Umbilical cord (tissue), 1 donor: ENCODE measurements at regions not wholly inside any gene's neighbourhood (a gene's known extent, or its start where the extent isn't known, plus 50 kb on each side); places are given as distances from the start of the nearest gene placed in this dataset.
"Not testable (repeated sequence)": the region's sequence is repeated elsewhere in the genome, so short reads cannot be mapped to it uniquely, and the experiment has no call there.

ENCODE experiments used
- DNase-seq: peaks from one replicate; pipeline ENCODE4 v3.0.0-alpha.2; 2015; ENCODE audit warnings: low spot score

DNA sequence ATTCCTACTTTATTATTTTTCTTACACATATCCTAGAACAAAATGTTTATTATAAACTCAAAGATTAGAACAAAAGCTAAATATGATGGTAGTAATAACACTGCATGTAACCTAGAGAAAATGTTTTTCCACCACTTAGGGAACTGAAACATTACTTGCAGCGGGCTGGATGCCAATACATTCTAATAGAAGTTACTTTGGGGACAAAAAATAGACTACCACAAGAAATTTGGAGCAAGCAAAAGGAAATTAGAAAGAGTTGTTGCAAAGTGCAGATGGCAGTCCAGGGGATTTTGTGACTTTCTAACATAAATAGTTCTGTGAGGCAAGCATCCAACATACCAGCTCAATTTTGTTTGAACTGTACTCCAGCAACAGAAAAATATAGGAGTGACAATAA lies 255.3 kb upstream of the GRIN3A start:
- no peak for DNase-seq

DNA sequence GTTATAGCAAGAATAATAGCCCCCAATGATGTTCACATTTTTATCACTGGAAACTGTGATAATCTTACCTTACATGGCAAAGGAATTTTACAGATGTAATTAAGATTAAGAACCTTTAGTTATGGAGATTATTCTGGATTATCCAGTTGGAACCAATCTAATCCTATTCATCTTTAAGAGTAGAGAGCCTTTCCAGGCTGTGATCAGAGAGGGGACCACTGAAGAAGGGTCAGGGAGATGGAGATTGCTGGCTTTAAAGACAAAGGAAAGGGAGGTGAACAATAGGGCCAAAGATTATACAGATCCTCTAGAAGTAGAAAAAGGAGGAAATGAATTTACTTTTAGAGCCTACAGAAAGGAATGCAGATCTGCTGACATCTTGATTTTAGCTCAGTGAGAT lies 253.5 kb upstream of the GRIN3A start:
- DNase-seq, result no peak

DNA sequence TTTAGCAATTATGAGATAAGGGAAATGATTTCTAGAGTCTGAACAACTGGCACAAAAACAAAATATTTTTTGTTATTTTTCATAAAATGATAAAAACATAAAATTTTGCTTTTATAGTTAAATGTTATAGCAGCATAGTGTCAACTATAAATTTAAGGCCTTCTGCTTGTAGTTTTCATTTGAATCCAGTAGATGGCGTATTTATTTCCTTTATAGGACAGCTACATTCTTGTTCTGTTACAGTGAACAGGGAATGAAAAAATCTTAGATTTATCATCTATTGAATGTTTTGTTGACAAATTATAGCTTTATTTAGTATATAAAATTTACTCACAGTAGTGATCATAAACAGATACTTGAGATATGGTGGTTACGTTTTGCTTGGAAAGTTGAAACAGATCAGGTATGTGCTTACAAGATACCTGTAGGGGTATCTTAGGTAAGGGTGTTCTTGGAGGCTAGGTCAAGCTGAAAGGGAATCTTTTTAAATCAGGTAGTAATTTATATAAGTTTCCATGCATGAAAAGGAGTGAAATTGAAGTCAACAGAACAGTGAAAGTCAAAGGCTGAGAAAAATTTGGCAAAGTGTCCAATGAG lies 239.3 kb upstream of the GRIN3A start:
- DNase-seq, result peak; percentile 13

DNA sequence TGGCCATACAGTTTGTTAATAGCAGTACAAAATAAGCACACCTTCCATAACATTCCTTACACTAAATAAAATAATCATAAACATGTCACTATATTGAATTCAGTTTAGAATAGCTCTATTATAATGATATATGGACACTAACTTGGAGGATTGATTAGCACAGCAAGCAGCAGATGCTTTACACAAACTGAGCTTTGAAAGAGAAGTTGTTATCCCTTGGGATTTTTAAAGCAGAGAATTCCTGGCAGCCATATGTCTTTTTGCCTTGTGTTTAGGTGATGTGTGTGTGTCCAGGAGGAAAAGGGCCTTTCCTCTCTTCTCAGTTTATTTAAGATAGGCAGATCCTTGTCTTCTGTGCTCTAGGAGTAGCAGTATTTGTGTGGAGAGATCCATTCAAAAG lies 232.2 kb upstream of the GRIN3A start:
- no peak for DNase-seq

DNA sequence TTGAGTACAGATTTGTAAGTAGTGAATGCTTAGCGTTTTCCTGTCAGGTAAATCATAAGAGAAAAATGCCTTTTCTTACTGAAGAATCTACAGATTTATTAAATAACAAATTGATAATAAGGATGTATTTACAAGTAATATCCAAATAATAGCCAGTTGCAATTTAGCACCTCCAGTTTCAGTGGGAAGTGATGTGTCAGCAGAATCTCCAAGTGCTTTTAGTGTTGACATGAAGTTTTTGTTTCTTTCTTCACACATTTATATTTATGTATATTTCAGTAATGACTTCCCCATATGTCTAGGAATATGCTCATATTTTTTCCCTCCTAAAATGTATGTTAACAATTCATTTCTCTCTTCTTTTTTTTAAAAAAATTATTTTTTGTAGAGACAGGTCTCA lies 229.9 kb upstream of the GRIN3A start:
- no peak for DNase-seq

DNA sequence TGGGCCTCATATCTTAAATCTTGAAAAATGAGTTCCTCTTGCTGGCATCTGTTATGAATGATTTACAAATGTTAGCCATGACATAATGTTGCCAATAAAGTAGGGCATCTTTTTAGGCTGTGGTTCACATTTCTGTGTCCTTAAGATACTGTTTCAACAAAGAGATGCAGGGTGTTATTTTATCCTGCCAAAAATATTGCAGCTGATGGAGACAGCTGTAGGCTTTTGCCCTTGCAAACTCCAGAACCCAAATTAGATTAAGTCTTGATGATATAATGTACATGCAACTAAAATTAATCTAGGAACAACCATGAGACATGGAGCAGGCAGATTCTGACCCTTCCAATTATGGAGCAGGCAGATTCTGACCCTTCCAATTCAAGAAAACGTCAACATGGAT lies 228.2 kb upstream of the GRIN3A start:
- no peak for DNase-seq

DNA sequence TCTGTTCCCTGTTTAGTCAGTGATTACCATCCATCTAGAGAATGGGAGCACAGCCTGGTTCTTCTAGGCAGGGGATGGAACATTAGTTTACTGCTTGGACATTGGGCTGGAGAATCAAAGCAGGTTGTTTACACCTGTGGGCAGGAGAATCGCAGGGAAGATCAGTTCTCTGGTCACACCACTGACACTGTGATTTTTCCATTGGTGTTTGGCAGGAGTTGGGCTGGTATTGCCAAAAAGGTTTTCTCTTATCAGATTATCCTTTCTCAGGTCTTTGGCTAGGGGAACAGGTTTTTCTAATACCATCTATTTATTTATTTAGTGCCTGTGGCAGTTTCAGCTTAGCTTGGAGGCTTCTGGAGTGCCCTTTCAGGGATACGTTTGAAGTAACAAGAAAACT lies 219.3 kb upstream of the GRIN3A start:
- DNase-seq, result no peak

DNA sequence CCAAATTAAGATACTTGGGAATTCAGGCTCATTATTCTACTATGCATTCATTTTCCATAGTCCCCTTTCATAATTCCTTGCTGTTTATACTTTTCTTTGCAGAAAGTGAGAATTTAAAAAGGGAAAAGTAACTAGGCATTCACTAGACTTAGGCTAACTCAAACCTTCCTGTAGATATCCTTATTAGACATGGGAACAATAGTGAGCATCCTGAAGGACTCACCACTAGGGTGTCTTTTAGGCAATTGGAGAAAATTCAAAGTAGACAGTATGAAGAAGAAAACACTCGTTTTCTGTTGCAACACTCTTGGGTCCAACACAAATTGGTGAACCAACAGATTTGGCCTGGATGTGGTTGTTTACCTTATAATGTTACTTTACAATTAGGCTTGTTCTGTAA lies 213.2 kb upstream of the GRIN3A start:
- no peak for DNase-seq

DNA sequence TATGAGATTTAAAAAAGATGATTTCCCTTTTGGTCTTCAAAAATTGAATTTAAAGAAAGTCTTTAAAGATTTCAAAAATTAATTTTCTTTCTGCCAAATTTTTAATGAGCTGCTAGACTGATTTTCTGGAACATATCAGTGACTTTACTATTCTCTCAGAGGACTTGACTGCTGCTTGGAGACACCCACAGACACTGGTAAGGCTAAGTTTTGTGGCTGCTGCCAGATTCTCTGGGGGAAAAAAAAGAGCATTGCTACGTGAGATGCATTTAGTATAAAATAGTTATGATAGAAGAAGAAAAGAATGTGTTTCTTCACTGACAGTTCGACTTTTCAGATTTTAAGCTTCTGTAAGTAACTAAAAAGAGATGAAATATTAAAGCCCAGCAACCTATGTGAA lies 193.3 kb upstream of the GRIN3A start:
- peak; percentile 20 for DNase-seq

DNA sequence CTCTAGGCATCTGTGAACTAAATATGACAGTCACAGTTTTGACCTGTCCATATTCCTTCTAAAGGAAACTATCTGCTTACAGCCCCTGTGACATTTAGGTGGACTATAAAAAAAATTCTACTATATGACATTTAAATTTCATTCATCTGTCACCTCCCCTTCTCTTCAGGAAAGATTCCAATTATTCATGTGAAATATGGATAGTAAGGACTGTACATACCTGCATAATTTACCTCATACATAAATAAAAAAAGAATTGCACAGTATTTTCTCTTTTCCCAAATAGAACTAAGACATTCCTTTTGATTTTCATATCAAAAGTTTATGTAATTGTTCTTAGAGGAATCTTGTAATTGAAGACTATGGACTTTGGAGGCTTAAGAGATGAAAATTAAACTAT lies 192.3 kb upstream of the GRIN3A start:
- DNase-seq, result no peak

DNA sequence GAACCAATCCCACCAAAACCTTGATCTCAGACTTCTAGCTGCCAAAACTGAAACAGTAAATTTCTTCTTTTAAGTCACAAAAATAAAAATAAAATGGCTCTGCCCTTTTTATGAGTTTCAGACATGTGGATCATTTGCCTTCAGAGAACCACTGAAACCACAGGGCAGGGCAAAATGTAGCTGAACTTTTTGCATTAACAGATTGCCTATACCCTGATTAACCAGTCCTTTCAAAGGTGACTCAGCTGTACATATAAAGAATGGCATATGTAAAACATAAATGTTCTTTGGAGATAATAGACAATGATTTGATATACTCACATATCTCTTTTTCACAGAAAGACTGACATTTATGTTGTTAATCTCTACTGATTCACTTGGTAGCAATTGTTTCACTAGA lies 187.1 kb upstream of the GRIN3A start:
- no peak for DNase-seq

DNA sequence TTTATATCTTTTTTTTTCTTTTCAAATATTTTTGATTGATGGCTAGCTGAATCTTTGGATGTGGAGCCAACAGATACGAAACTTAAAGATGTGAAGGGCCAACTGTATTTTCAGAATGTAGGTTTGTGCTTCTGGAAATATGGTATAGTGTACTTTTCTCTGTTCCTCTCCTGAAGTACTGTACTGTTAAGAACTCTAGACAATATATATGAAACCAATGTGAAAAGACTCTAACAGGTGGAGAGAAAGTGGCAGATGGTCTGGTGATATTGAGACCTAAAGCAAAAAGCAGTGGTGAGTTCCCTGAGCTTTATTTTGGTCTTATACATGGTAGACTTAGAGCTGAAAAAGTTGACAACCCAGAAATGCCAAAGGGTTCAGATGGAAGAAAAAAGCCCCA lies 185.0 kb upstream of the GRIN3A start:
- DNase-seq, result no peak

DNA sequence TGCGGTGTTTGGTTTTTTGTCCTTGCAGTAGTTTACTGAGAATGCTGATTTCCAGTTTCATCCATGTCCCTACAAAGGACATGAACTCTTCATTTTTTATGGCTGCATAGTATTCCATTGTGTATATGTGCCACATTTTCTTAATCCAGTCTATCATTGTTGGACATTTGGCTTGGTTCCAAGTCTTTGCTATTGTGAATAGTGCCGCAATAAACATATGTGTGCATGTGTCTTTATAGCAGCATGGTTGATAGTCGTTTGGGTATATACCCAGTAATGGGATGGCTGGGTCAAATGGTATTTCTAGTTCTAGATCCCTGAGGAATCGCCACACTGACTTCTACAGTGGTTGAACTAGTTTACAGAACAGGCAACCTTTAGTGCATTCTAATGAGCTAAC lies 178.5 kb upstream of the GRIN3A start:
- not testable (repeated sequence) for DNase-seq

DNA sequence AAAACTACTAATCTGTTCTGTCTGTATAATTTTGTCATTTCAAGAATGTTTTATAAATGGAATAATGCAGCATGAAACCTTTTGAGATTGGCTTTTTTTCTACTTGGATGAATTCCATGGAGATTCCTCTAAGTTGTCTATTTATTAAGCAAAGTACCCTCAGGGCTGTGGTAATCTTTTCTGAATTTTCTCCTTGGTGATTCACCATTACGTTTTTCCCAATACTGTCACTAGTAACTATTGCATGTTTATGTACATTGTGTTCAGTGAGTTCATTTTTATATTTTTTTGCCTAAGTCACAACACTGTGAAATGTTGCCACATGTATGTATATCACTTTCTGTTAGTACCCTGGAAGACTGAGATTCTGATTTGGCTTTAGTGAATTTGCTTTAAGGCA lies 177.0 kb upstream of the GRIN3A start:
- DNase-seq, result no peak

DNA sequence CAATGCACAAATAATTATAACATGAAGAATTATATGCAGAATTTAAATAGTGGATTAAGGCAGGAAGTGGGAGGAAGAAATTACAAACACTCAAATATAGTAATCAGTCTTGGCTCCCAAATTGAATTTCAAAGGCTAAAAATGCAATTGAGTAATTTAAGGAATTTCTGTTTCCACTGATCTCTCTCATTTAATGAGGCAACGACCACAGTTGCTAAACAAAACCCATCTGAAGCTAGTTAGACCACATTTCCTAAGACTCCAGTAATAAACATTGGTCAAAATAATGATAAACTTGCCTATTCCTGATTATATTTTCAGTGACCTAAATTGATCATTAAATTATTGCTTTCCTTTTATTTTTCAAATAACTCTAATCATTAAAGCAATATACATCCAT lies 174.3 kb upstream of the GRIN3A start:
- no peak for DNase-seq

DNA sequence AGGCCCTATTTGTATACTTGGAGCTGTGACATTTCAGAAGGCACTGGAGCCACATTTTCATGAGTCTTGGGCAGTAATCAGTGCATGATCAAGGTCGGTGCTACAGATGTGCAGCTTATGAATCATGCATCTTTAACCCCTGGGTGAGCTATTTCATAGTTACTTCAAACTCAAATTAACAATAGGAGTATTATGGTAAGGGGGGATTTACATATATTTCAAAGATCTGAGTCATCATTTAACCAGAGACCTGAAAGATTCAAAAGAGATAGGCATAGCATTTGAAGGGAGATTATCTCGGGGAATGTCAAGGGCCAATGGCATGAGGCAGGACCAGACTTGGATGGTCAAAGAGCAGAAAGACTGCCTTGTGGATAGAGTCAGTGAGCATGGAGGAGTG lies 169.0 kb upstream of the GRIN3A start:
- no peak for DNase-seq

DNA sequence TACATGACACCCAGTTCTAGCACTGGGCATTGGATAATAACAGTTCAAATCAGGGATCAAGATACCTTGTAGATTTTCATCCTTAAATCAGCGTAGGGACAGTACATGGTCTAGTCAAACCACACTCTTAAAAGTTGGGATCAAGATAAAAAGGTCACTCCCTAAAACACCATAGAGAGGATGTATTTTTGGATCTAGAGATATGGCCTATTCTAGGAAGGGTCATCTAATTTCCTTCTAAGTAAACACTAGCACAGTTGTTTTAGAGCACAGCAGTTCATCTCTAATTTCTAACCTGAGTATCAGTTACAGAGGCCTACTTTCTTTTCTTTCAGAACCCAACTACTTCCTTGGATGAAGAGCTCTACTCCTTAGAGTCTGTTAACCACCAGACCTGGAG lies 166.4 kb upstream of the GRIN3A start:
- no peak for DNase-seq

DNA sequence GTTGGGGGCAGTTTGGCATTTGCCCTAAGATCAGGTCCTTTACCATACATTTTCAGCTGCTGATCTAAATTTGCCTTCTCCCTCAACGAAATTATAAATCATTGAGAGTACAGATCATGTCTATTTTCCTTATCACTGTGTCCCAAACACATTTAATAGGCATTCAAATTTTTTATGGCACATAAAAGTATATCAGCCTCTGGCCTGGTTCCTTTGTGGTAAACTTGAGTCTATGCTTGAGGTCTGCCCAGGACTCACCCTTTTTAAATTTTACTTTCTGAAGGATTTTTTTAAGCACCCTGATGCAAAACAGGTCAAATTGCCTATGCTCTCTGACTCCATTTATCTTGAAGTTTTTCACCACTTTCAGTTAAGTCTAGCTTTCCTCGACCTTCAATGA lies 163.6 kb upstream of the GRIN3A start:
- DNase-seq, result no peak

DNA sequence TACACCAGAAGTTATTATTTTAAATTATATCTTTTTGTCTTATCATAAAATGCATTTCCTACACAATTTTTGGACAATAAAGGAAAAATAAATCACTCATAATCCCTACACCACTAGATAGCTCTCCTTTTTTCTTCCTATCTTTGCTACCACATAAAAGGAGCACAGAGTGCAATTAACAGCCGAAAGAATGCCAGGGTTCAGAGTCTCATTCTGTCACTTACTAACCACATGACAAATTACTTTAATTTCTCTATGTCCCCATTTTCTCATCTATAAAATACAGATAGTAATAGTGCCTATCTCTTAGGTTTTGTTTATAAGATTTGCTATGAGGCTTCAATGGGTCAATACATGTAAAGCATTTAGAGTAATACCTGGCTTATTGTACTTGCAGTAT lies 158.7 kb upstream of the GRIN3A start:
- no peak for DNase-seq

DNA sequence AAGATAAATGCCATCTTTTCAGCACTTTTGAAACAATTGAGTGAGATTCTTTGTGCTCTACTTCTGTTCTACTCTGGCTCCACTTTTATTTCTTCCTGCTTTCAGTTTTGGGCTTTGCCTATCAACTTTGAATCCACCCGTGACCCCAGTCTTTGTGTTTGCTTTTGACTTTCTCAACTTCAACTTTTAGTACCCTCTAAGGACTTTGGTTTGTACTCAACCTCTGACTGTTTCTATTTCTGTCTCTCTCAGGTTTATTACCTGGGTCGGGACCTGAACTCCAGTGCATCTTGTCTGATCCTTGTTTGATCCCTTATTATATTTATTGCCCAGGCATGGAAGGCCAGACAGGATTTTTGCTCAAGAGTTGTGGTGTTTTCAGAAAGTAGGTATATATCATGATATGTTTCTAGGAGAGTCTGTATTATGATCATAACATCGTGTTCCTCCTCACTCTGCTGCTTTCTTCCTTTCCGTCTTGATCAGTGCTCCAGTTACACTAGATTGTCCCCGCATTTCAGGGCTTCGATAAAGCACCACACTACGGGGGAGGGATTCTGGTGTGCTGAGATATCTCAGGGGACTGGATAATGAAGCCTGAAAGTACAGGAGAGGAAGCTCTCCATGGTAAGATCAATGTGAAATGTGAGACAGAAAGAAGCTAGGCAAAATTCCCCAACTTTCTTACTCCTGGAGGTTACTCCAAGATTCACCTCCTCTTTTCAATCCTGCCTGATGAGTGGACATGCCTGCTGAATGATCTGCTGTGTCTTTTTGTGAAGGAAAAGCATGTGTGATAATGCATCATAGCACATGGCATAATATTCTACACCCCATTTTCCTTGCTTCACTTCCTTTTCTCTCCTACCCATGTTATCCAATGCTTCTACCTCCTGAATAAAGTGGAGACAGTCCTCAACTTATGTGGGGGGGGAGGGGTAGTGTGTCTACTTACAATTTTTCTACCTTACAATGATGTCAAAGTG lies 155.5 kb upstream of the GRIN3A start:
- no peak for DNase-seq

DNA sequence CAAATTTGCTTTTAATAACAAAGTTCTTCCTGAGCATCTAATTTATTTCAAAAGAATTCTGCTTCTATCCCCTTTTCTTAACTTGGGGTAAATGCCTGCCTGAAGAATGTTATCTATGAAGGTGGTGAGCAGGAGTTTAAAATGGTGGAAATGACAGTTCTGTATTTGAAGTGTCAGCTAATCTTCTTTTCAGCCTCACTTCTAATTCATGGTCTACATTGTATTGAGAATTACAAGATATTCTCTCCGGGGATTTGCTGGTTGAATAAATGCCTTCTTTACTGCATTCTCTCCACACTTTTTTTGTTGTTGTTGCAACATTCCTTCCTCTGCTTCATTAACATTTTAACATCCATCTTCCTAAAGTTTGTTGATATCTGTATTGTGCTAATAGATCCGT lies 143.1 kb upstream of the GRIN3A start:
- DNase-seq, result no peak

DNA sequence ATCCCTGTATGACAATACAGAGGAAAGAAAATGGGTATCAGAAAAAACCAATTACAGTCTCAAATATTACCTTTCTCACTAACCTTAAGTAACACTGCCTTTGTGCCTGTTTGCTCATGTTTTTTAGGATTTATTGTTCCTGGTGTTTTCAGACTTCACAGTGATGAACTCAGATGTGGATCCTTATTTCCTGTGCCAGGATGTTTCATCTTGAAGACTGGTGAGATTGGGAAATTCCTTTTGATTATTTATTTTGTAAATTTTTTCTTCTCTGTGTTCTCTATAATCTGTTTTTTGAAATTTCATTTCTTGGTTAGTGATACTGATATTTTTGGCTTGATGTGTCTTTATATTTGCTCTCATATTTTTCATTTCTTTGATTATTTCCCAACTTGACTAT lies 142.4 kb upstream of the GRIN3A start:
- DNase-seq, result no peak

DNA sequence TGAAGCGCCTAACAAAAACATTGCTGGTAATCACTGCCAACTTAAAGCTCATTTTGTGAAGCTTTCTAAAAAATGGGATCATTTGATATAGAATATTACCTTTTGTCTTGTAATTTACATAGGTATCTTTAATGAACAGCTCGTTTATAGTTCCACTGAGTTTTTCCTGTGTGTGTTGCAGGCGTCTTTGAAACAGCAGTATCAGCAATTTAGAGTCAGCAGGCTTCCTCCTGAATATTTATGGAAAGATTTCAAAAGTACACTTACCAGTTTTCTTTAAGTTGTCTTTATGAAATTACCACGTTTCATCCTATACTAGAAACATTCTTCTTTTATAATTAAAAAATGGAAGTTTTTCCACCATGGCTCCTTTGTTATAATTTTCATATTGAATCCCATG lies 140.3 kb upstream of the GRIN3A start:
- DNase-seq, result no peak
